Stimulated activated CD4-positive, alpha-beta T cell treated with anti-CD3 and anti-CD28 coated beads, Interleukin-12 subunit alpha, Interleukin-12 subunit beta, amount 100 ng/mL, for 48 hours (primary cell): ENCODE measurements at regions not wholly inside any gene's neighbourhood (a gene's known extent, or its start where the extent isn't known, plus 50 kb on each side); places are given as distances from the start of the nearest gene placed in this dataset.

Experiments used
- DNase-seq, 3 donors: peaks; one replicate each; pipeline ENCODE4 v3.0.0-alpha.2; 2020; ENCODE audit warnings: low read depth in 2 of 3, low spot score in 1 of 3

GRCh38 chr5:112625246-112625645 is 112.4 kb upstream of the APC start:
- no peak for DNase-seq

- DNase-seq = no peak
Measured at GRCh38 chr5:112625689-112626438, 111.8 kb upstream of the APC start.

DNA sequence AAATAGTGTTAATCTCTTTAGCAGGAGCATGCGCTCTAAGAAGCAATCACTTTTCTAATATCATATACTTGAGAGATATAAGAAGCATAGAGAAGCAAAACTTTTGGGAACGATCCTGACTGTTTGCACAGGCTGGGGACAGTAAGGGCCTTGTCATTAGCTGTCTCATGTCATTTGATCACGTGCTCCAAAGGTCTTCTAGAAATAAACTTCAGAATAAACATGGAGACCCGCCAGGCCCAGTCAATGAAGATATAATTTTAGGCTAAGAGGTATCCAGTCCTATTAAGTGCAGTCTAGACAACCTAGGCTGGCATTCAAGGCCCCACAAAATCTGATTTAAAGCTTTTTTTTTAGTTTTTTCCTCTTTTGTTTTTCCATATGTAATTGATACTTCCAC is 111.0 kb upstream of the APC start:
- DNase-seq = no peak

DNA sequence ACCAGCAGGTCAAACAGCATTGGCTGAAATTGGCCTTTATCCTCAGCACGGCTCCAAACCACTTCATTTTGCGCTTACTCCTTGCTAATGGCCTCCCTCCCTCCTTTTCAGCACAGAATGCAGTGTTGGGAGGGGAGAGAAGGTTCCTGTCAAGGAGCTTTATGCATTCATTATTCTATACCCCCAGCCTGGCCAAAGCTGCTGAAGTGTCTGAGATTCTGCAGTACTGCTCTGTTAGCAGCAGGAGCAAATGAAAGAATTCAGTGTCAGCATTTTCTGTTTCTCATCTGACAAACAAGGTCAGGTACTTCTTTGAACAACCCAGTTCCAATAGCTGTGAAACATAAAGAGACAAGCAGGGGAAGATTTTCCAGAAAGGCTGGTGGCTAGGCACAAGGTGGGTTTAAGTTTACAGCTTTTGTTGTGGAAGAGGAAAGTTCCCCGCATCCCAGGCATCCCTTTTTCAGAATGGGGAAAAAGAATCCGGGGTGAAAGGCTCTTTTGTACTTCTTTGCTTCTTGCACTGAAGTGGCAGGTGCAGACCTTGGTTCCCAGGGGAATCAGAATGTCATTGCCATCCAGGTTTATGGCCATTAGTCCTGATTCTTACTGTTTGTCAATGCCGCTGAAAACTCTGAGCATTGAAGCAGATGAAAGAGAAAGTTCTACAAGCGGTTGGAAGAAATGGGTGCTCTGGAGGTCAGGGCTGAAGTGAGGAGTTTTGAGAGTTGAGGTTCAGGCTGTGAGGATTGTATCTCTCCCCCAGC is 109.3 kb upstream of the APC start:
- DNase-seq = no peak

- no peak for DNase-seq
Measured at GRCh38 chr5:112630246-112631009, 107.3 kb upstream of the APC start.

DNA sequence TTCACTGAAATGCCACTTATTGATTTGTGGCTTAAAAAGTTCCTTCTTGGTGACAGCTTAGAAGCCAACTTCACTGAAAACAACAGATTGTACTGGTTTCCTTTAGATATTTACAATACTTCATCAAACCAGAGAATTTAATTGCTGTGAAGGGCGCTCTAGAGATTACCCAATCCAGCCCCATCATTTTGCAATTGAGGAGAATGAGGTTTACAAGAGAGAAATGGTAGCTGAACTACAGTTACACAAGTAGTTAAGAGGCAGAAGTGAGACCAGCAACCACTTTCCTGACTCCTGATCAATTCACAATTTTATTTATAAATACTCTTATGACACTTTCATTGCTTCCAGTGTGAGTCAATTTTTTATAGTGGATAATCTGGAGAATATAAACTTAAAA is 103.5 kb upstream of the APC start:
- DNase-seq = no peak

DNA sequence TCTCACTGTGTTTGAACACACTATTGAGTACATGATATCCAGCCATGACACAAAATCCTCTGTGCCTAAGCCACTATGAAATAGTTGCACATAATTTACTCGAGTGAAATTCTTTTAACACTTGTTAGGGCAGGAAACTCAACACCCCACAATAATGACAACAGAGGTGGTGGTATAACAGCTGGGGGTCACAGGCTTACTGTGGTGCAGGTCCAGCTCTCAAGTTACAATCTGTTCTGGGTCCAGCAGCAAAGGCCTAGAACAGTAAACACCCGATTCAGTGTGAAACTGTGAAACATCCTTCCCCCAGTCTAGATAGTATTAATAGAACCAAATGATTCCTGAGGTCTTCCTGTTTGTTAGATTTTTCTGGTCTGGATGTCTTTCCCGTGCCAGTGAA is 102.9 kb upstream of the APC start:
- no peak for DNase-seq

DNA sequence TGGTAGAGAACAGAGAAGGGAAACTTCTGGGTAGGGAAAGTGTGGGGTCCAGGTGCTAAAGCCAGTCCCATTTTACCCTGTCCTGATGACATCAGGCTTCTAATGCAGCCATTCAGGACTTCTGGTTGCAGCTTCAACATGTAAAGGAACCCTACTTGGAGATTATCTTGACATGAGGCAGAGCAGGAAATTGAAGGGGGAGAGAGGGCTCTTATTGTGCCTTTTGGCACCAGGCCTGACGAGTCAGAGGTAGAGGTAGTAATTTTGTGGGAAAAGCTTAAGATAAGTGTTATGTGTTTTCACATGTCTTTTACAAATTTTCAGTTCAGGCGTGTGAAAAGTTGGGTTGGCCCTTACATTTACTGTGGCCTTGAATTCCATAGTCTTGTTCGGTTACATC is 102.4 kb upstream of the APC start:
- DNase-seq = no peak

DNA sequence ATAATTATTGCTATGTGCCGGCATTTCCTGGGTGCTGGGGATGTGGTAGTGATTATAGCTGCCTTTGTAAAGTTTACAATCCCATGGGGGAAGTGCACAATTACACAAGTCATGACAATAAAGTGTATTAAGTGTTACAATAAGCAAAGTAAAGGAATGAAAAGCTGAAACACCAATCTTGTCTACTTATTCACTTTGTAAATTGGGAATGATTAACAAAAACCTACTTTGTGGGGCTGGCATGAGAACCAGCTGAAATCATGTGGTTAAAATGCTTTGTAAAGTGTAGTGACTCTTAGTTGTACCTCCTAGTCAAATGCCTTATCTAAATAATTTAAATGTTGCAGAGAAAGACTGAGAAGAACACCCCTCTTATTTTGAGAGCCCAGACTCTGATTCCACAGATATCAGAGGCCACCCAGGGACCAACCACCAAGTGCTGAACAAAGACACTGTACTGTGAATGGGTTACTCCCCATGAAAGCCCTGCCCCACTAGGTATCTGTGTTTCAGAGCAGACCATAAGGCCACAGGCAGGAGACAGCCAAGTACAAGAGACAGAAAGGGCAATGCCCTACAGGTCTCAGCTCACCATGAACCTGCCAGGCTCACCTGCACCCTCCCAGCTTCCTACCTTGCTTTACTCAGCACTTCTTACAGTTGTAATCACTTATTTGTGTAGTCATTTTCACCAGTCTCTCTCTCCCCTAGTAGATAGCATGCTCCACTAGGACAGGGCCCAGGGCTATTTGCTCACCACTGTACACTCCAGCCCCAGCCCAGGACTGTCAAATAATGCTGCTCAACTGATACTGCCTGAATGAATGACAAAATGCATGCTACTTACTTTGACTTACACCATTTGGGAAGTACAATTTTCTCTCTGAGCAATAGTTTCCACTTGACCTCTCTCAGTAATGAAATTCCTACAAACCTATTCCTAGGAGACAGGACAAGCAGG is 101.6 kb upstream of the APC start:
- DNase-seq = no peak

DNA sequence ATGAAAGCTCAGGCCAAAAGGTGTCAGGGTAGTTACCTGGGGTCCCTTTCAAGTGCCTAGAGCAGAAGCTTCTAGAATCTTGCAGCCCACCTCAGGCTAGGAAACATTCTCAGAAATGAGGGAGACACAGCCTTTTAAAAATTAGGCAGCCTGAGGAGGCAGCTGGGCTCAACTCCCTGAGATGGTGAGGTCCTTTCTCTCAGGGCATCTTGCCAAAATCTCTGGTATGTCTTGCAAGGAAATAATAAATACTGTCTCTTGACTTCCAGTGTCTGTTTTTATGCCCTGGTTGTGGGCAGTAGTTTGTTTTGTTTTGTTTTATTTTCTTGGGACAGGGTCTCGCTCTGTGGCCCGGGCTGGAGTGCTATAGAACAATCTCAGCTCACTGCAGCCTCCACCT is 100.9 kb upstream of the APC start:
- DNase-seq = no peak

GRCh38 chr5:112637343-112637742 is 100.3 kb upstream of the APC start:
- no peak for DNase-seq

- no peak for DNase-seq
Measured at GRCh38 chr5:112640546-112640945, 97.1 kb upstream of the APC start.

- no peak for DNase-seq
Measured at GRCh38 chr5:112641515-112642110, 96.1 kb upstream of the APC start.

GRCh38 chr5:112642885-112643284 is 94.8 kb upstream of the APC start:
- DNase-seq = no peak

DNA sequence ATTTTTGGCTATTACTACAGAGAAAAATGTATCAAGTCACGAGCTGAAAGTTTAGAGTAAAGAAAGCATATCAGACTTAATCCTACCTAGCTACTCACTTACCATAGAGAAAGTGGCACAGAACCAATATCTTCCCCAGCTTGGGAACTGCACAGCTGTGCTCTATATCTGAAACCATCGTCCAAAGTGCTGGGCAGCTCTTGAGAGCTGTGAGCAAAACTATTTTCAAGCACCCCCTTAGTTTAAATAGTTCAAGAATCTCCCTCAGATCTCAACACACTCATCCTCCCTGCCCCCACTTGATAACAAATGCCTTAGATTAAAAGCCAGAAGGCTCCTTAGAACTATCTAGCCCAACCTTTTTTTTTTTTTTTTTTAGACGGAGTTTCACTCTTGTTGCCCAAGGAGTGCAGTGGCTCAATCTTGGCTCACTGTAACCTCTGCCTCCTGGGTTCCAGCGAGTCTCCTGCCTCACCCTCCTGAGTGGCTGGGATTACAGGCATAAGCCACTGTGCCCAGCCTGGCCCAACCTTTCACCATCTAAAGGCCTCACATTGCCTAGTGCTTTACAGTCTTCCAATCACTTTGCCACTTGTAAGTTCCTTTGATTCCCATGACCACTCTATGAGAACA is 94.2 kb upstream of the APC start:
- DNase-seq = no peak

DNA sequence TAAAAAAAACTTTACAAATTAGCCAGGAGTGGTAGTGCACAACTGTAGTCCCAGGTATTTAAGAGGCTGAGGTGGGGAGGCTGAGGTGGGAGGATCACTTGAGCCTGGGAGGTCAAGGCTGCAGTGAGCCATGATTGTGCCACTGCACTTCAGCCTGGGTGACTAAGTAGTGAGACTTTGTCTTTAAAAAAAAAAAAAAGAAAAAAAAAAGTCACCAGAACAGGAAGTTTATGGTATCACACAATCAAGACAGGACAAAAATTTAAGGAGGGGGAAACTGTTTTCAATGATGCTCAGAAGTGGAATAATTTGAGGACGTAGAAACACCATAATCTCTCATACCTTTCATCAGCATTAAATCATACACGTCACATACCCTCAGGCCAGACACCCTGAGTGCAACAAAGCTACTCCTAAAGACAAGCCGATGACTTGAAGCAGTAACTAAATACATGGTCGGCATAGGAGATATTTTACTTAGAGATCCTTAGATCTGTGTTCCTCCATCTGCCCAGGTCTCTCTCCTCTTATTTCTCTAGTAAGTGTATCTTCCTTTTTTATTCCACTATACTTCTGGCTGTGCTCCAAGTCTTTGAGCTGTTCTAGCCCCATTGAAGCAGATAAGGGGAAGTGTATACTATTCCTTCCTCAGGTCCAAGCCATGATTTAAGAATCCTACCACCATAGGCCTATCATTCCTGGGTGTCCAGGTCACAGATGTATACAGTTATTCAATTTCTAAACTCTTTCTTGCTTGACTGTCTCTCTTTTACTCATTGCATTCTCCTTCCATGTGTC is 91.3 kb upstream of the APC start:
- no peak for DNase-seq

DNA sequence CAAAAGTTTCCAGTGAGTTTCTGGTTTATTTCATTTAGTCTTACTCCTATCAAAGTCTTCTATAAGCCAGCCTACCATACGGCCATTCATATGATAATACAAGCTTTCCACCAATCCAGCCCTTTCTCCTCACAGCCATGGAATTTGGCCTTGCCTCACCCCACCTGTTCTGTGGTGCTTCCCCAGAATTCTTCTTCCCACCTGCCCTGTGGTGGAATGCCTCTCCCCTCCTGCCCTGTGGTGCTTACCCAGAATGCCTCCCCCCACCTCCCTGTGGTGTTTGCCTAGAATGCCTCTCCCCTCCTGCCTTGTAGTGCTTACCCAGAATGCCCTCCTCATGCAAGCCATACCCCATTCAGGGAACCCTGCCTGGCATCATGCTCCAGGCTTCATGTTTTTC is 90.3 kb upstream of the APC start:
- no peak for DNase-seq

DNA sequence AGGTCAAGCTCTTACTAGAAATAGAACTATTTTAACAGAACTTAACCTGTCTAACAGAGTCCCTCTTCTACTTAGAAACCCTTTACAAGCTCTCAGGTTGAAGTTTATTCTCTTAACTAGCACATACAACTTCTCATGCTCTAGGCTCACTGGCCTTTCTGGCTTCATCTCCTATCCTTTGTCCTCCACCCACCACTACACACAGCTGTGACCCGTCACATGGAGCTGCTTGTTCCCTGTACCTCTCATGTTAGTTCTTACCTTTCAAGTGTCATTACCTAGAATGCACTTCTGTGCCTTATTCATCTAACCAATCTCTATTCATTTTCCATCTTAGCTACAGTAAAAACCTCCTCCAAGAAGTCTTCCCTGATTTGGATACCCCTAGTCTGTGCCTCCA is 89.4 kb upstream of the APC start:
- no peak for DNase-seq

DNA sequence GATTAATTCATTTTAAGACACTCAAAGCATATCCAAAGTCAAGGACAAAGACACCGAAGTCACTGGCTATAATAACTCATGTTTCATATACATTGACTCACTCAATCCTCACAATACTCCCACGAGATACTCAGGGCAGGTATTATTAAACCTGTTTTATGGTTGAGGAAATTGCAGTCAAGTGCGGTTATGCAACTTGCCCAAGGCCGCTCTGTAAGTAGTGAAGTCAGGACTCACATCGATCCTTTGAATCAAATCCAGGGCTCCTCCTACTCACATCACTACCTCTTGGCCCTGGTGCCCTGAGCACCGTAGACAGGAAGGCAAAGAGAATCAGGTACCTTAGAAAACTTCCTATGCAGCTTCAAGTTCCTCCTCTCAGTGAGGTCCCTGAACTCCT is 87.8 kb upstream of the APC start:
- DNase-seq = no peak
